Thyroid gland (tissue), 4 donors: ENCODE measurements at regions not wholly inside any gene's neighbourhood (a gene's known extent, or its start where the extent isn't known, plus 50 kb on each side); places are given as distances from the start of the nearest gene placed in this dataset.

Source experiments
- CTCF ChIP-seq, 6 experiments: fragments of 200-600 bp in 3 of 6; fragments of 450-650 bp in 3 of 6; sonication (generic) in 3 of 6; IDR thresholded peaks; one replicate each; pipeline ENCODE4 v1.5.1; 2016 to 2019; ENCODE audit warnings: antibody characterized with exemption in 6 of 6, mild to moderate bottlenecking in 2 of 6, inconsistent platforms in 1 of 6, moderate library complexity in 1 of 6
- POLR2A ChIP-seq, 2 donors: fragments of 450-650 bp; IDR thresholded peaks; one replicate each; pipeline ENCODE4 v1.6.1; 2017; ENCODE audit warnings: antibody characterized with exemption in 2 of 2, mild to moderate bottlenecking in 2 of 2, moderate library complexity in 1 of 2

DNA sequence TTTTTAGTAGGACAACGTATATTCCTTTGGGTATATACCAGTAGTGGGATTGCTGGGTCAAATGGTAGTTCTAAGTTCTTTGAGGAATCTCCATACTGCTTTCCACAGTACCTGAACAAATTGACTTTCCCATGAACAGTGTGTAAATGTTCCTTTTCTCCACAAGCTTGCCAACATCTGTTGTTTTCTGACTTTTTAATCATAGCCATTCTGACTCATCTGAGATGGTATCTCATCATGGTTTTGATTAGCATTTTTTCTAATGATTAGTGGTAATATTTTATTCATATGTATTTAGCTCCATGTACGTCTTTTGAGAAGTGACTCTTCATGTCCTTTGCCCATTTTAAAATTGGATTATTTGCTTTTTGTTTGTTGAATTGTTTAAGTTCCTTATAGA, 58.4 kb upstream of the CERS6 start:
- TF ChIP-seq POLR2A (IDR thresholded peaks at IDR 0.05) (no peak), CTCF (IDR thresholded peaks at IDR 0.05) (no peak)
